ENCODE measurements at regions not wholly inside any gene's neighbourhood (a gene's known extent, or its start where the extent isn't known, plus 50 kb on each side); places are given as distances from the start of the nearest gene placed in this dataset.

DNA sequence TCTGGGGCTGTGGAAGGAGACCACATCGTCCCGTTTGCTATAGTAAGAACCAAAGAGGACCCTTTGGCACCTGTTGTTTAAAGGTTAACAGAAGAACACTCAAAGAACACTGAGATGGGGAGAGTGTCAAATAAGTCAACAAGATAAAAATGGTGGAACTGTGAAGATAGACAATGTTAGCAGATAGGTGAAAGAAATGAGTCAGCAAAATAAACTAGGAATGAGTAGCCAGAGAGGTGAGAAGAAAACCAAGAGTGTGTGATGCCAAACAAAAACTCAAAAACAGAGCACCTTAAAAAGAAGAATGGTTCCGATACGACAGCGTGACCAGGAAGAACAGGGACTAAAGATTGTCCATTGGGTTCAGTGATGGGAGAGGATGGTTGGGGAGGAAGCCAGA lies 74.7 kb upstream of the PIWIL1 start:
- DNase-seq, result no peak

DNA sequence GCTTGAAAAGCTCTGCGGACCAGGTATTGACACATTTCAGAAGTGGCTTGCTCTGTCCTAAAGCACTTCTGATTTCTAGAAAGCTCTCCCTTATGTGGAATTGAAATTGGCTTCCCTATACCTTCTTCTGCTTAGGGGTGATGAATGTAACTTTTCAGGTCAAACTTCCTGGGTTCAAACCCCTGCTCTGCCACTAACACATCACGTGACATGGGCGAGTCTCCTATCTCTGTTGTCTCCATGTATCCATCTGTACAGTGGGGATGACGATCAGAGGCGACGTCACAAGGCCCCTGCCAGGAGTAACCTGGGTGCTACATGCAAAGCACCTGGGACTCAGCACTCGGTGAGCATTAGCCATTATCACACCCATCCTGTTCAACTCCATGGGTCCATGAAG lies 73.7 kb upstream of the PIWIL1 start:
- DNase-seq, result no peak

GRCh38 chr12:130266751-130267150 lies 70.9 kb upstream of the PIWIL1 start:
- DNase-seq, result no peak

GRCh38 chr12:130280231-130280630 lies 57.5 kb upstream of the PIWIL1 start:
- DNase-seq, result no peak

- no peak for DNase-seq
These were observed 56.9 kb upstream of the PIWIL1 start for GRCh38 chr12:130280742-130281141.

DNA sequence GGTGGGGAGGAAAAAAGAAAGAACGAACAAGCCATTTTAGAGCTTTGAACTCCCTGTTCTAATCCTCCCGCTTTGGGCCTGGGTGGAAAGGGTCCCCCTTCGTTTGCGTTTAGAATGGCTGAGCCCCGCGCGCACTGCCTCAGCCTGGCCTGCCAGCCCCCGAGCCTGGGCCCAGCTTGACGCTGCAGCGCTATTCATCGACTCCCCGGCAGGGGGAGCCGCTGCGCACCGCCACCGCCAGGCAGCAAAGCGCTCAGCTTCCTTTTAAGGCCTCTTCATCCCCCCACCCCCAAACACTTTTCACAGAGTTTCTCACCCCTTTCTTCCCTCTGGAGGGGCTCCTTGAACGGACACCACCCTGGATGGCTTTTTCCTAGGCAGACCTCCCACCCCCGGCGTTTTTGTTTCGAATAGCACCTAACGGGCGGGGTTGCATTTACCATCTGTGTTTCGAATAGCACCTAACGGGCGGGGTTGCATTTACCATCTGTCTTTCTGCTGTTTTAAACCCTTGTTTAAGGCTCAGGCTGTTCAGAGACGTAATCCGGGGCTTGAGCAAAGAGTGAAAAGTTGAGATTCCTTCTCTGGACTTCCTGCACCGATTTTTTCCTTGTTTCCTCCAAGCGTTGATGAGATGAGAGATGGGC lies 56.4 kb upstream of the PIWIL1 start:
- DNase-seq, result peak; percentile 18 to 34

GRCh38 chr12:130286041-130286440 lies 51.6 kb upstream of the PIWIL1 start:
- DNase-seq, result no peak

DNA sequence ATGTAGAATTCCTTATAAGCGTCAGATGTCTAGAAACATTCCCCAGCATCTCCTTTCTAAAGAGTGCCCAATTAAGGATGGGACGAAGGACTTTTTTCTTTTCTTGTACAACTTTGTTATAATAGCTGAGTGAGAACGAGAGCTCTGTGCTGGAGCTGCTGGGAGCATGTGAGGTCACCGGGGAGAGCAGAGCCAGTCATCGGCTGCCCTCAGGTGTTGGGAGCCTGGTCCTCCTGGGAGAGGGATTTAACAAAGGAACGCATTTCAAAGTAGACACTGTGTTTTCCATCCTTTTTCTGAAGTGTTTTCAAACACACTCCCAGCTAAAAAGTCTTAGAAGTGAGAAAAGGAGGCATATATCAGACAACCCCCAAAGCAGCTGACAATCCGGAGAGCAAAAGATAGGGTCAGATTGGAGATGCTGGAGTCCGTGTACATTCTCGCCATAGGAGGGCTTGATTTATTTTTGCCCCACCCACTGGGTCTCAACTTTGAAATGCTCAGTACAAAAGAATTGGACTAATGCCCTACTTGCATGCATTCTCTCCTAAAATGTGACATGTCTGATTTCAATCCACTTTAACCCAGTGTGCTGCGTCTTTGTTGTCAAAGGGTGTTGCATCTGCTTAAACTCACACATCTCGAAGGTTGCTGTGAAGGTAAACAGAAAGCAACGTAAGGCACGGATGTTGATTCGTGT lies 50.8 kb upstream of the PIWIL1 start:
- no peak for DNase-seq

Measured in activated CD4-positive, alpha-beta T cell treated with anti-CD3 and anti-CD28 coated beads, Interleukin-2, amount 50 U/mL, for 48 hours (primary cell).